ENCODE measurements at regions not wholly inside any gene's neighbourhood (a gene's known extent, or its start where the extent isn't known, plus 50 kb on each side); places are given as distances from the start of the nearest gene placed in this dataset.
A peak's percentile ranks its signal among the peaks of the same experiment; 100 is the strongest.
"Not testable (repeated sequence)": the region's sequence is repeated elsewhere in the genome, so short reads cannot be mapped to it uniquely, and the experiment has no call there.

DNA sequence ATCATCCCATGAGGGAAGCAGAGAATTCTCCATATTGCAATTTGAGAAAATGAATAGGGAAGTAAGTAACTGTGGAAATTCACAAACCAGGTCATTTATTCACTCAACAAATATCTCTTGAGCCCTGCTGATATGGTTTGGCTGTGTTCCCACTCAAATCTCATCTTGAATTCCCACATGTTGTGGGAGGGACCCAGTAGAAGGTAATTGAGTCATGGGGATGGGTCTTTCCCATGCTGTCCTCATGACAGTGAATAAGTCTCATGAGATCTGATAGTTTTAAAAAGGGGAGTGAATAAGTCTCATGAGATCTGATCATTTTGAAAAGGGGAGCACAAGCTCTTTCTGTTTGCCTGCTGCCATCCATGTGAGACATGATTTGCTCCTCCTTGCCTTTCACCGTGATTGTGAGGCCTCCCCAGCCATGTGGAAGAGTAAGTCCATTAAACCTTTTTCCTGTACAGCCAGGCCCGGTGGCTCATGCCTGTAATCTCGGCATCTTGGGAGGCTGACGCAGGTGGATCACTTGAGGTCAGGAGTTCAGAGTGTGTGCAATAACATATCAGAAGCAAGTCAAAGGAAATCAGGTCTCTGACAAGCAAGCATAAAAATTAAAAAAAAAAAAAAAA is 193.2 kb downstream of the NDUFA10 start:
- no peak for DNase-seq

DNA sequence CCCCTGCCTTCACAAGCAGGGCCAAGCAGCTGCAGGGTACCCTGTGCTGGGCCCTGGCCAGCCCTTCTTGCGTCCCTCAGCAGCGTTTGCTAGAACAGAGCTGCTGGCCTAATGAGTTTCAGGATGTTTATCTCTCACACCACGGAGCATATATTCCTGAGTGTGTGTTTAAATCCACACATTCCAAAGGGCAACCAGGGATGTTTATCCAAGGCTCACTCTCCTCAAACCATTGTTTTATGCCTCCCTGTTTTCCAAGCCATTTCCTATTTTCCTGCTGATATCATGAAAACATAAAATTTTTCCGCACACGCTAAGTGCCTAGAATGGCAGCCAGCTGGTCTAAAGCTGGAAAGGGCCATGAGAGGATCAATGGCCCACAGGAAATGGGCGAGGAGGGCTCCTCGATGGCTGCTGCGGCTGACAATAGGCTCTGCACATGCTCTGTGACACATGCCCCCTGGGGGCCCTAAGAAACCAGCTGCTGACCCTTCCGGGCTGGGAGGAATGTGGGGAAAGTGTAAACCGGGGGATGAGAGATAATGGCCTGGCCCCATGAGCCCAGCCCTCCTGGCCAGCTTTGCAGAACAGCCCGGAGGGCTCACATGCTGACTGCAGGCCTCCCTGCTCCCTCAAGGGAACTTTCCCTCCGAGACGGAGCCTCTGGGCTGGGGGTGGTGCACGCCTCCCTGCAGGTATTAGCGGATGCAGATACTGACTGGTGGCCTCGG is 194.0 kb downstream of the NDUFA10 start:
- no peak for DNase-seq

DNA sequence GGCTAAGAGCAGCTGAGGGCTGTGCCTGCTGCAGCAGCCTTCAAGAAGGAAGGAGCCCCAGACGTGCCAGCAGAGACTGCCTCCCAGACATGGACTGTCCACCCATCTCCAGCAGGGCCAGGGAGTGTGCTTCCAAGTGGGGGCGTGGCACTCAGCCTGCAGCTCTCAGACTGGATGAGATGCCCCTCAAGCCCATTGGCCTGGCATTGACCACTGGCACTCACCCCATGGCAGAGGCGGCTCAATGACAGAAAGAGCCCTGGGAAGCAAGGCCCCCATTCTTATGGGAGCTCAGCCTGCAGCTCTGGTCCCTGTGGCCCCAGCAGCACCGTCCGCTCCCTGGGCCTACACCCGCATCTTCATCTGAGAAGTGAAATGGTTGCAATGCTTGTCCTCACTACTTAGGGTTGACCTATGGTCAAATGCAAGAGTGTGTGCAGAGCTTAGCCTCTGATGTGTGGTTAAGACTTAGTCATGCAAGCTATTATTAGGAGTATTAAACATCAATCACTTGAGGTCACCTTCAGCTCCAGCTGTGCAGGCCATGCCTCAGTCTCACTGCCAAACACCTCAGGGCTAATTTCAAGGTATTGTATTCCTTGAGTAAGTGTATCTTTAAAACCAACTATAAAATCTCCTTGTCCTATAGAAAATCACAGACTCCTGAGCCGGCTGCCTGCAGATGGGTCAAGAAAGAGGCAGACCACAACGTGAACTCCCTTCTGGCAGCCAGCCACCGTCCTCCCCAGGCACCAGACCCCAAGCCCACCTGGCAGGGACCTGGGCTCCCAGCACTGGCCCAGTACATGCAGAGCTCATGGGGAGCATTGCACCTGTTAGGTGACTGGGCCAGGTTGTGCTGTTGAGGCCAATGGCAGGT is 194.8 kb downstream of the NDUFA10 start:
- DNase-seq: peak; percentile 42

DNA sequence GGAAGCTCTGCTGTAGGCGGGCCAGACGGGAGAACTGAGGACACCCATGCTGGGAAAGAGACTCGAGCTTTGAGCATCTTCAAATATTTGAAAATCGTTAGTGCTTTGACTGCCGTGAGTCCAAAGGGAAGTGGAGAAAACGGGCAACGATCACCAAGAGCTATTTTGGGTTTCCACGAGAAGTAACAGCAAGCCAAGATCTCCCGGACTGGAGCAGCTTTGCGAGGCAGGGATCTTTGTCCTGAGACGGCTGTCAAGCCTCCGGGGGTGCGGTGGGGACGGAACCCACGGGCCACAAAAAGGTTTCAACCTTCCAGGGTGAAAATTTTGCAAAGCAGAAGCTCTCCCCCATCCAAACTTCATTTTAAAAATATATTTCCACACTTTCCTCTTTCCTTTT is 195.8 kb downstream of the NDUFA10 start:
- DNase-seq: peak; percentile 59

DNA sequence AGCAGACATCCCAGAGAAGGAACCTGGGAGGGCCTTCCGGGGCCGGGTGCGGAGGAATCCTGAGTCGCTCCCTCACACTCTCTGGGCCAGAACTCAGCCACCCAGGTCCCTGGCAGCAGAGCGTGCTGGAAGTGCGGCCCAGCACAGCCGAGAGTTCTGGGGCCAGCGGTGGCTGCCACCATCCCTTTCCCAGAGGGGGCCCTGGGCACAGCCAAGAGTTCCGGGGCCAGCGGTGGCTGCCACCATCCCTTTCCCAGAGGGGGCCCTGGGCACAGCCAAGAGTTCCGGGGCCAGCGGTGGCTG is 196.2 kb downstream of the NDUFA10 start:
- not testable (repeated sequence) for DNase-seq

DNA sequence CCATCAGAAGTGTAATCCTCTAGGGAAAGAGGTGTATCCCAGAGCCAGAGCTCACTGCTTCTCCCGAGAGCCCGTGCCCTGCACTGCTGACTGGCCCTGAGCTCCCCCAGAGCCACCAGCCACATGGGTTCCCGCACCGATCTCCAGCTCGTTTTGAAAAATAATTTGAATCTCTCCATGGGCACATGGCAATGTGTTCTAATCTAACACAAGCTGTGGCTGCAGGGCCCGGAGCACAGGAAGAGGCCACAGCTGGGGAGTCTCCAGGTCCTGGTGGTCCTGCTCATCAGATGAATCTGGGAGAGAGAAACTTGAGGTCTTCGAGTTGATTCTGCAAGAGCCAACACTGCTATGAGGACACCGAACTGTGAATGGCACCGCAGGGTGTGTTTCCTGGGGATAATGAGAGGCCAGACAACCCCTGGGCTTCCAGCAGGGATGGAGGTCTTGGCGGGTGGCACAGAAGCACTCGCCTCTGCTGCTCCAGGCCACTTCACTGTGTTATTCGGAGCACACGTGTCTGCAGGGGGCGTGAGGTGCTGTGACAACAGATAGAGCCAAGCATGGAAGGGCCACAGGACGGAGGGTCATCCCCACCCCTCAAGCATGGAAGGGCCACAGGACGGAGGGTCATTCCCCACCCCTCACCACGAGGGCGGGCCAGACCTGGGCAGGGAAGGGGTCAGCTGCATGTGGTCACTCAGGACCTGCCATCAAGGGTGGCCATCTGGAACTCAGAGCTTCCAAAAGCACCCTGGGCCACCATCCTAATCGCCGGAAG is 196.8 kb downstream of the NDUFA10 start:
- no peak for DNase-seq

DNA sequence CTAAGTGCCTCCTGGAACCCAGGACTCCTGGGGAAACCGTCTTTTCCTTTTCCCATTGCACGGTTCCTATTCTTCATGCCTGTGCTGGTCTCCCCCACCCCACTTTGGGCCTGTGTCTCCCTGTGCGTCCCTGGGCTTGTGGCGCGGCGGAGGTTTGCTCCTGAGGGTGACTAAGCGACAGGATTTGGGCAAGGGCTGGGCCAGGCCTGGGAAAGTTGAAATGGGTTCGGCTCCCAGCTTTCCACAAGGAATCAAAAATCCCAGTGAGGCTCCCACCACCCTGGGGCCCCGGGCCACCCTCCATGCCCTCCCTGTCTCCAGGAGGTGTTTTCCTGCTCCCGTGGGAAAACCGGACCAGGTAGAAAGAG is 197.6 kb downstream of the NDUFA10 start:
- no peak for DNase-seq

DNA sequence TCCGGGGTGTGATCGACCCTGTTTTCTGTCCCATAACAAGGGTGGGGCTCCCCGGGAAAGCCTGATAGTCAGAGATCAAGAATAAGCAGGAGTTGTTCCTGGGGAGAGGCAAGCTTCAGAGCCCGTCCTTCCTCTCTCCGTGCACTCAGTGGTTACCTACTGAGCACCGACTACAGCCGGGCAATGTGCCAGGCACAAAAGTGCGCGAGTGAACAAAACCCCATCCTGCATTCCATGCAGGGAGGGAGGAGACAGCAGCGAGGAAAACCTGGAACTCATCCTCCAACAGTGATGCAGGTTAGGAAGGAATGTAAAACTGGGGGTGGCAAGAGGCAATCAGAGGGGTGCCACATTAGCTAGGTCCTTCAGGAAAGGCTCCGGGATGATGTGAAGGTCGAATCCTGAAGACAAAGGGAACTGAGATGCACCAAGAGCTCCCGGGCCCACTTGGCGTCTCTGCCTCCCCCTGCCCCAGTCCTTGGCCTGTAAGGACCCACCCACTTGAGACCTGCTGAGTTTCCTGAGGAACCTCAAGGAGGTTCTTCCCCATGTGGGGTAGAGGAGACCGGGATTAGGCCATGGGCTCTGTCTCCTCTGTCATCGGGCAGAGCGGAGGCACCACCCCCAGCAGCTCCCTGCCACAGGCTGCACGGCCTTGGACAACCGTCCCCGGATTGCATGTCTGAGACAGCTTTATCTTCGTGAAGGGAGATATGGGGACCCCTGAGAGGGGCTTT is 198.2 kb downstream of the NDUFA10 start:
- no peak for DNase-seq

DNA sequence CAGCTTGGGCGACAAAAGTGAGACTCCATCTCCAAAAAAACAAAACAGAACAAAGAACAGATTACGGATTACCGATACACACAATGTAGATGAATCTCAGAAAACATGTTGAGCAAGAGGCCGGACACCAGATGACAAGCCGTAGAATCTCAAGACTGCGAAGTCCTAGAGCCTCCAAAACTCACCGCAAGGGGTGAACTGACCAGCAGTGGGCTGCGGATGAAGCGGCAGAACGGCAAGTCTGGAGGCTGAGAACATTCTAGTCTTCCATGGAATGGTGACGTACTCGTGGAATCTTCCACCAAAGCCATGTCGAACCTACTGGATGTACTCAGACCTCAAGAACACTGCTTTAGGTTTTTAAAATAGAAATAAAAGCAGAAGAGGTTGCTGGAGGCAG is 198.8 kb downstream of the NDUFA10 start:
- no peak for DNase-seq

DNA sequence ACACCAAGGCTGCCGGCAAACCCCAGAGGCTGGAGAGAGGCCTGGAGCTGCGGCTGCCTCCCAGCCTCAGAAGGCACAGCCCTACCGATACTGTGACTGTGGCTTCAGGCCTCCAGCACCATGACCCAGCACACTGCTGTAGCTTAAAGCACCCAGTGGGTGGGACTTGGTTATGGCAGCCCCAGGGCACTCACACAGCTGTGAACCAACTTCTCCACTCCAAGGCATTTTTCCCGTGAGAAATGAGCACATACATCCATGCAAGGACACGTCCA is 199.5 kb downstream of the NDUFA10 start:
- no peak for DNase-seq

DNA sequence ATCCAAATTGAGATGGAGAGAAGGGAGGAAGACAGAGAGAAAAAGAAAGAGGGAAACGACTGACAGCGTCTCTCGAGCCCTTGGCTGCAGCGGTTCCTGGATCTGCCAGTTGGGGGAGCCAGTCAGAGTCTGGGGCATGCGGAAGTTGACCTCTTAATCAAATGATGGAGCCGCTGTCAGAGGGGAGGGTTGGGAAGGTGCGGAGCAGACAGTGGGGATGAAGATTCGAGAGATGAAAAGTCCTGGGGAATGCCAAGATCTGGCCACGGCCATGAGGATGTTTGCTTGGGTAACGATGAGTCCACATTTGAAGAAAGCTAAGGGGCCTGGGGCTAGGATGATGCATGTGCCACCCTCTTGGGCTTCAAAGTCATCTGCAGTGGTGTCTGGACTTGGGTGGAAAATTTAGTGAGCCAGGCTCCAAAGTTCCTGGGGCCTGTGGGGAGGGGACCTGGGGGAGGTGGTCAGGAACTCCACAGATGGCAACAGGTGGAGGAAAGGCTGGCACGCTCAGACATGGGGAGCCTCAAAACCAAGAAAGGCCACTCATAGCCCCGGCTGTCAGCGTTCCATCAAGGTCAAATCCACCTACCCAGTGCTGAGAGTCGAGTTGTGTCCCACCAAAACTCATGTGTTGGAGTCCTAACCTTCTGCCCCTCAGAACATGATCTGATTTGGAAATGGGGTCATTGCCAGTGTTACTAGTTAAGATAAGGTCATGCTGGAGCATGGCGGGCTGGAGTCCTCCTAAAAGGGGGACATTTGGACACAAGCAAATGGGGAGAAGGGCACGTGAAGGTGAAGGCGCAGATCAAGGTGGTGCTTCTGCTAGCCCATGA is 200.1 kb downstream of the NDUFA10 start:
- no peak for DNase-seq

DNA sequence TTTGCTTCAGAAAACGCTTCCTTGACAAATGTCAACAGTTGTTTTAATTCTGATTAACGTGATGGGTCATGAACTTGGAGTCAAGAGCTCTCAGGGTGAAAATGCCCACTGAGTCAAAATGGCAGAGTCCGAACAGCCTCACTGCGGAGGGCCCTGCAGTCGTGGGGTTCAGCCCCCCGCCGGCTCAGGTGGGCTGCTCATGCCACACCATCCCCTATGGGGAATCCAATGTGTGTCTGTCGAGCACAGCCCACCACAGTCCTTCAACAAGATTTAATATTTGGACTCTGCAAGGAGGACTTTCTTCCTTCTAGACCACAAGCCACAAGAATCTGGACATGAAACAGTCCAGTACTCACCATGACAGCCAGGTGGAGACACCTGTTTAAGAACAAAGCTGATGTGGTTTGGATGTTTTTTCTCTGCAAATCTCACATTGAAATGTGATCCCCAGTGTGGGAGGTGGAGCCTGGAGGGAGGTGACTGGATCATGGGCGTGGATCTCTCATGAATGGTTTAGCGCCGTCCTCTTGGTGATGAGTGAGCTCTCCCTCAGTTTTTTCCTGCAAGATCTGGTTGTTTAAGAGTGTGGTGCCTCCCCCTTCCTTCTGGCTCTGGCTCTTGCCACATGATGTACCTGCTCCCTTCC is 201.0 kb downstream of the NDUFA10 start:
- DNase-seq: peak; percentile 50

DNA sequence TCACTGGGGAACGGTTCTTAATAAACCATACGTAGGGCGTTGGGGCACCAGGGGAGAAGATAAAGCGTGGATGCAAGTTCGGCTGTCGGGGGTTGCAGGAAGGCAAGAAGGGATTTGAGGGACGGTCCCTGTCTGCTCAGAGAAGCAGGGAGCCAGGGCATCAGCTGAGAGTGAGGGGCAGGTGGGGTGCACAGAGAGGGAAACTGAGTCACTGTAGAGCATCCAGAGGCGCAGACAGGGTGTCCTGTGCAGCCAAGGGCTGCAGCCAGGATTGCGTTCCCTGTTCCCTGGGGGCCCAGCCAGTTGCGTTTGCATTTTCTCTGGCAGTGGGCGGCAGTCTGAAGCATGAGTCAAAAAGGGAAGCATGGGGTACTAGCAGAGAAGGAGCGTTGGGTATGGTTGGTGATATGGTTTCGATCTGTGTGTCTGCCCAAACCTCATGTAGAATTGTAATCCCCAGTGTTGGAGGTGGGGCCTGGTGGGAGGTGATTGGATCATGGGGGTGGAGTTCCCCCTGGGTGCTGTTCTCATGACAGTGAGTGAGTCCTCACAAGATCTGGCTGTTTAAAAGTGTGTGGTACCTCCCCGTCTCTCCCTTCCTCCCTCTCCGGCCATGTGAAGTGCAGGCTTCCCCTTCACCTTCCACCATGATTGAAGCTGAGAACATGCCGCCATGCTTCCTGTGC is 202.9 kb downstream of the NDUFA10 start:
- DNase-seq: peak; percentile 97

DNA sequence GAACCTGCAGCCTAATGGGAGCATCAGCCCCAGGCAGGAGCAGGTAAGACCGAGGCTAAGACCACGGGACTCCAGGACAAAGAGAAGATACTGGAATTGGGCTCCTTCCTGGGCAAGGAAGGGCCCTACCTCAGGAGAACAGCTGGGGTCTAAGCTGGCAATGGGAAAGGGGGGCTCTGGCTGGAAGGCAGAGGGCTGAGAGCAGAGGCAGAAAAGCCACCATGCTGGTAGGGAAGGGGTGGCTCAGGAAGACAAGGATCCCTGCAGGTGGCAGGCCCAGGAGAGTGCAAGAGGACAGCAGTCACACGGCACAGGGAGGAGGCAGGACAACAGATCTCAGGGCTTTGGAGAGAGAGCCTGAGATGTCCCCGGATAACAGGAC is 203.5 kb downstream of the NDUFA10 start:
- DNase-seq: no peak

DNA sequence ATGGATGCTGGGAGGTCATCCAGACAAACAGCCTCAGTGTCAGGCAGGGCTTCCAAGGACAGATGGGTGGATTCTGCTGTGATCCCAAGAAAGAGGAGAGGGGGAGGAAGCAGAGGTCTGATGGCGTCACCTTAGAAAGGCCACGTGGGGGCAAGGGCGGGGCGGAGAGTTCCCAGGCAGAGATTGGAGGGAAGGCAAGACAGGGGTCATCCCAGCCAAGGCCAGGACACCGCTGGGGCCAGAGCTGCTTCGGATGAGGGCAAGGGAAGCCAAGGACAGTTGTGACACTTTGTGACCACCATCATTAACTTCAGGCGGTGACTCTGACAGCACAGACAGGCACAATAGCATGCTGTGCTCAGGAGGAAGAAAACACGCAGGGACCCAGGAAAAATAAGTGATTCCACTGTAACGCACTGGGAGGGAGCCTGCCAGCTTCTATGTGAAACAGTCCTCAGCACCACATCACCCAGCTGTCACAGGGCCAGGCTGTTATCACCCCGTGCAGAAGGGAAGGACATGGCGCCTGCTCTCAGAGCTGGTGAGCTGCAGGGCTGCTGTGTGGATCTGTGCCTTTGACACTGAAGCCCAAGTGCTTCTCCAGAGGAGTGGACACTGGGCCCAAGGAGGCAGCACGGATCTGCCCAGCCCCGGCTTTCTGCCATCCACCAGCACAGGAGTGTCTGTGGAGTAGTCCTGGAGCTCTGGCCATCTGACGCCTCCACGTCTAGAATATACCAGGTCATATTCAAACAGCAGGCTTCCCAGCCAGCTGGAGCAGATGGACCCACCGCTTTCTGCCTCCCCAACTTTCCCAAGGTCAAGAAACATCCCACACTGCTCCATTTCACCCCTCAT is 204.1 kb downstream of the NDUFA10 start:
- no peak for DNase-seq

DNA sequence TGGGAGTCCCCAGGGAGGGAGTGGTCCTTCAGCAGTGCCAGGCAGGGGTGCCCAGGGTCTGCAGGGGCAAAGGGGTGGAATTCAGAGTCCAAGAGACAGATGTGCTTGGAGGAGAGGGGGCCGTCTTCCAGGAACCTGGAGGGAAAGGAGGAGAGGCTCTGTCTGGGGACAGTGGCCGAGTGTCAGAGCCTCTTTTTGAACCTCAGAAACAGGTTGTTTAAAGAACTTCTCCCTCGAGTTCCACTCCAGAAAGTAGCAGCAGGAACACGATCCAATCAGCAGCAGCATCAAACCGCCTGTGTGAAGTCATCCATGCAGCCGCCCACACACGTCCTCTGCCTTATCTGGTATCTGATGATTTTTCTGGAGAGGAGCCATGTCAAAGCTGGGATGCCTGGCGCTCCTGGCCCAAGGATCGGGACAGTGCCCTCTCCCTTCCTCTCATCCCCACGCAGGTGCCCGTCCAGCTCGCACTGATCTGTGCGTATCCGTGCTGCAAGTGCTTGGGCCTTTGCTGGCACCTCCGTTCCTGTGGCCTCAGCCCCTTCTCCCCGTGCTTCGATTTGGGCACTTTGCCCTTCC is 205.1 kb downstream of the NDUFA10 start:
- DNase-seq: peak; percentile 2

DNA sequence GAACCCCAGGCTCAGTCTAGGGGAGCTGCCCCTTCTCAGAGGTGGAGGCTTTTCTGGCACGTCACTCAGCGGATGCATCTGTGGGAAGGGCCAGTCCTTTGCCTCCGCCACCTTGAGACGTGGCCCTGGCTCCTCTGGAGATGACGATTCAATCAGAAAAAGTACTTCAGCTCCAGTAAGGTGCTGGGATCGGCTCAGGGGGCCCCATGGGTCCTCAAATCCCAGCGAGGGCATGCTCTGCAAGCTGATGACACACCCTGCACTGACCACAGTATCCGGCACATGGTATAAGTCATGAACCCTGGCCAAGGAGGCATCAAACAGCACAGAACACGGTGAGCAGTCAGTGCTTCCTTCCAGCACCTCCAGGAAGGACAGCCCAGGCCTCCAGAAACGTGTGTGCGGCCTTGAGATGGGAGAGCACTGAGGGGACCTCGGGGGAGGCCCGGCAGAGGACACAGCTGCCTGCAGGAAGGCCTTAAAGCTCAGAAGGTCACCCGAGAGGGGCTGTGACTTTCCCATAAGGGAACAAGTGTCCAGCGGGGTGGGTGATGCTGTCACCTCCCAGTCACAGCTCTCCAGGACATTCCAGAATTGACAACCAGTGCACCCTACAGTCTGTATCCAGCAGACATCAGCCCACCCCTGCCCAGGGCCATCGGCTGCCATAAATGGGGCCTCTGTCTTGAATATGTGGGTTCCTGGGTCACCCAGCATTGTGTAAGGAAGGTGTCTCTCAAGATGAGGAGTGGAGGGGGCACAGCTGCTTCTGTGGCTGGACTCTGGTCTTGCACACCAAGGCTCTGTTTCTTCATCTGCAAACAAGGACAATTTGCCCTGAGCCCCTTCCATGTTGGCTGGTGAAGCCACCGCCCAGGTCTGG is 205.8 kb downstream of the NDUFA10 start:
- DNase-seq: peak; percentile 4

DNA sequence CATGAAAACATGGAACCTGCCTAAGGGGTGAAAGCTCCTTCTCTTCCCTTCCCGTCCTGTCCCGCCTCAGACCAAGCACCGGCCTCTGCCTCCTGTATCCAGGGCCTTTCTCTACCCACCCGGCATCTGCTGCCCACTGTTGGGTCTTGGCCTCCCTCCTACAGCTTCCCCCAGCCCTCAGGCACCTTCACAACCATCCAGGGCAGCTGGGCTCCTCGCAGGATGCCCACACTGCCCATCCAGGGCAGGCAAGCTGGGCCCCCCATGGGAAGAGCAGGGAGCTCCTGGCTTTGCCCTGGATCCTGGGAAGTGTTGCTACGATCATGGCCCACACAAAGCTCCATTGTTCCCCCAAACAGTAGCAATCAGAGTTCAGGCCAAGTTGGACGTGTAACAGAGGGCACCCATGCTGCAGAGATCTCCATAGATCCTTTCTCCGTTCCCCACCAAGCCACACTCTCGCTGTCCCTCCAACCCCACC is 206.6 kb downstream of the NDUFA10 start:
- no peak for DNase-seq
